Left hindlimb (tissue), 1 donor: ENCODE measurements at regions not wholly inside any gene's neighbourhood (a gene's known extent, or its start where the extent isn't known, plus 50 kb on each side); places are given as distances from the start of the nearest gene placed in this dataset.

ENCODE experiments used
- DNase-seq: peaks from one replicate; pipeline ENCODE4 v3.0.0-alpha.2; 2018

DNA sequence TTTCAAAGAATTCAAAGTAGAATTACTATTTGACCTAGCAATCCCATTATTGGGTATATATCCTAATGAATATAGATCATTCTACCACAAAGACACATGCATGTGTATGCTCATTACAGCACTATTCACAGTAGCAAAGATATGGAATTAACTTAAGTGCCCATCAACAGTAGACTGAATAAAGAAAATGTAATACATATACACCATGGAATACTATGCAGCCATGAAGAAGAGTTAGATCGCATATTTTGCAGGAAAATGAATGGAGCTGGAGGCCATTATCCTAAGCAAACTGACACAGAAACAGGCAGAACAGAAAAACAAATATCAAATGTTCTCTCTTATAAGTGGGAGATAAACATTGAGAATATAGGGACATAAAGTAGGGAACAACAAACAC lies 519.2 kb upstream of the REG3G start:
- no peak for DNase-seq

DNA sequence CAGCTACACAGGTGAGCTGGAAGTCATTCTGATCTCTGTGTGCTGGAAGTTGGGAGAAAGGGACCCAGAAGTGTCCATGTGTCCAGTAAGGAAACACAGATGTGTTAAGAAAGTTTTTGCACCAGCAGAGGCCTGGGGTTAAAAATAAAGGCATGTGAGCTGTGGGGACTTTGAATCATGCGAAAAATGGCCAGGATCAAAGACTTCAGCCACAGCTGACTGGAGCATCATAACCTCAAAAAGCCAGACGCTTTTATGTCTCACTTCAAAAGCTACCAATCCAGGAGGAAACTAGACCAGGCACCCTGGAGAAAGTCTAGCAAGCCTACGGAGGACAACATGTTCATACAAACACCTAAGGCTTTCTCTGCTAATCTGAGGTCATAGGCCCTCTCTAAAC lies 503.6 kb upstream of the REG3G start:
- DNase-seq = no peak

DNA sequence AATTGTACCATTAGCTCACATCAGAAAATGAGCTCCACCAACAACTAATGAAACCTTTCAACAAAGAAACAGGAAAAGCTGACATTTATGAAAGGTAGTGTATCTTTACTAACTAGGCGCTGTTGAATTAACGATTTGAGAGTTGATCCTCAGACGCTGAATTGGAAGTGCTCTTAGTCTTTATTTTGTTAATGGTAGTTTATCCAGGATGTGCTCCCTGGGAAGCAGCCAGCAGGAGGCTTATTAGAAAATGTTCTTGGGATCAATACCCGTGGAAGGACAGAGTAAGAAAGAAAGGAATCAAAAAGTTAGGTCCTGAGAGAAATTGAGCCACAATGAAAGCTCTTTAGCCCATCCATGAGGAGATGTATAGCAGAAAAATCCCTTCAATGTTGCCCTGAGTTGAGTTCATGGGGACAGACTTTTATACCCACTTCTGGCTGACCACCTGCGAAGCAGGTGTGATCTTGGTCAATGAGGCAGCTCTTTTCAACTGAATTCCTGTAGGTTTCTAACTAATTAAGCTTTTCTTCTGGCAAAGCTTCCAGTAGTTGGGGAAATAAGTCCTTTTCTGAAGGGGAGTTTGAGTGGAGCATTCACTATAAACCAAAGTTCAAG lies 492.6 kb upstream of the REG3G start:
- DNase-seq = no peak

DNA sequence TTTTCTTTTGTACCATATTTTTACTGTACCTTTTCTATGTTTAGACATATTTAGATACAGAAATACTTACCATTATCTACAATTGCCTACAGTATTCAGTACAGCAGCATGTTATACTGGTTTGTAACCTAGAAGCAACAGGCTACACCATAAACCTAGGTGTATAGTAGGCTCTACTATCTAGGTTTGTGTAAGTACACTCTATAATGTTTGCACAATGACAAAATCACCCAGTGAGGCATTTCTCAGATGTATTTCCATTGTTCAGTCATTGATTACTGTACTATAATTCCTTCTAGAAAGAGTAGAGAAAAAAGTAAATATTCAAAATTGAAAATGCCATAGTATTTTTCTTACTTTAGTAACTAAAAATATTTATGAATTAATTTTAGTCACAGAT lies 490.1 kb upstream of the REG3G start:
- no peak for DNase-seq

DNA sequence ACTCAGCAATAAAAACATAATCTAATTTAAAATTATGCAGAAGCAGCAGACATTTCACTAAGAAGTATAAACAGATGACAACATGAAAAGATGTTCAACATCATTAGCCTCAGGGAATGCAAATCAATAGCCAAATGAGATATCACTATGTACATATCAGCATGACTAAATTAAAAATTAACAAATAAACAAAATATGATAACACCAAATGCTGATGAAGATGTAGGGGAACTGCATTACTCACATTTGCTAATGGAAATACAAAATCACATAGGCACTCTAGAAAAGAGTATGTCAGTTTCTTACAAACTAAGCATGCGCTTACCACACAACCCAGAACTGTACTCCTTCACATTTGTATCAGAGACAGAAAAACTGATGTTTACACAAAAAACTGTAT lies 487.2 kb upstream of the REG3G start:
- DNase-seq = no peak

DNA sequence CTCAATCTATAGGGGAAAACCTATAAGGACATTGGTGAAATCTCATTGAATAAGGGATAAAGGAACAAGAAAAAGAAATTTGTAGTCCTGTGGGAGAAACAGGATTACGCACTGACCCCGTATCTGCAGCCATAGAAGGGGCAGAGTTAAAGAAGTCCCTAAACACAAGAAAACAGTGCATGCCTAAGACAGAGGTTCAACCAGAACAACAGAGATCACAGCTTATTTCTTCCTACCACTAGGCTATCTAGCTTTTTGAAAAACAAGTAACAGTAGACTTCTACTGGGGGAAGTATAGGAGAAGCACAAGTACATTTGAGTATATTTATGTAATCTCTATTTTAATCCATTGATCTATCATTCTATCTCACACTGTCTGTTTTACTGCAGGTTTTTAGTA lies 485.2 kb upstream of the REG3G start:
- DNase-seq = no peak

DNA sequence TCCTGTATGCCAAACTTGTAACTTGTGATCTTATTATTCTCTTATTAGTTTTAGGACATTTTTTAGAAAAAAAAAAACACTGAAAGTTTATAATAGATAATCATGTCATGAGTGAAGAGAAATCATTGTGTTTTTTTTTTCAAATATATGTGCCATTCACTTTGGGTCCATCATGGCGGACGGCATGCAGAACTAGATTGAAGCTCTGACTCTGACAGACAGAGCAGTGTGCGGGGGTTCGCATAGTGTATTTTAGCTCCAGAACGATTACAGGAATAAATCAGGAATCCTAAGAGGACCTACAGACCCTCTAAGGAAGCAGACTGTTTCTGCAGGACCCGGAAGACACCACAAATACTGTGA lies 484.4 kb upstream of the REG3G start:
- DNase-seq = no peak

DNA sequence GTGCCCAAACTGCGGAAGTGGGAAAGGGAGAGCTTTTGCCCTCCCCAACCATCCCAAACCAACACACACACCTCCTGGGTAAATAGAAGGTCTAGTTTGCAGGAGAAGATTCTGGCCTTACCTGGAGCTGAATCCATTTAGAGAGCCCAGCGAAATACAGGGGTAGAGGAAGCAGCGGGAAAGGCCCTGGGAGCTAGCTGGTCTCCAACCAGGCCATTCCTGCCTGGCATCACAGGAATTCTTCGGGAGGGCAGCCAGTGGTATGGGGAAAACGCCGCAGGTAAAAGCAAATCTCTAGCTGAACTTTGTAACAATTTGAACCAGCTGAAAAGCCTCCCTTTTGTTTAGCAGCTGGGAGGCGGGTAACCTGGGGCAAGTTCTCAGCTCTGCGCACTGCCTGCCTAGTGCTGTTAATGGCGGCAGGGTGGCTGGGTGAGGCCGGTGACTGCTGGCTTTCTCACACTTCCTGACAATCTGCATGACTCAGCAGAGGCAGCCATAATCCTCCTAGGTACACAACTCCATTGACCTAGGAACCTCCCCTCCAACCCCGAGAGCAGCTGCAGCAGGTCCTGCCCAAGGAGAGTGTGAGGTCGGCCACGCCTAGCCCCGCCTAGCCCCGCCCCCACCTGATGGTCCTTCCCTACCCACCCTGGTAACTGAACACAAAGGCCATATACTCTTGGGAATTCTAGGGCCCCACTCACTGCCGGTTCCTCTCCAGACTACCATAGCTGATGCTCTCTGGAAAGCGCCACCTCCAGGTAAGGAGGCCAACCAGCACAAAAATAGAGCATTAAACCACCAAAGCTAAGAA lies 483.8 kb upstream of the REG3G start:
- no peak for DNase-seq

DNA sequence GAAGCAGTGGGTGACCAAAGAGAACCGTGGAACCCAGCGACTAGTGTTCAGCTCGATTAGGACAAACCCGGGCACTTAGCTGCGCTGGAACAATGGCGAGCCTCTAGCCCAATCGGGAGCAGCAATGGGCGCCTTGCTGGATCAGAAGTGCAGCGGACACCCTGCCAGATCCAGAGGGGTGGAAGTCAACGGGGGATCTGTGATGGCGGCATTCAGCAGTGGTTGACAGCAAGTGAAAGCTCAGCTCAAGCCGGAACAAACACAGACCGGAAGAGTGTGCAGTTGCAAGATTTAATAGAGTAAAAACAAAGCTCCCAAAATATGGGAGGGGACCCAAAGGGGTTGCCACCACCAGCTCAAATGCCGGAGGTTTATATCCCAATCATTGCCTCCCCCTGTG lies 478.7 kb upstream of the REG3G start:
- DNase-seq = no peak

DNA sequence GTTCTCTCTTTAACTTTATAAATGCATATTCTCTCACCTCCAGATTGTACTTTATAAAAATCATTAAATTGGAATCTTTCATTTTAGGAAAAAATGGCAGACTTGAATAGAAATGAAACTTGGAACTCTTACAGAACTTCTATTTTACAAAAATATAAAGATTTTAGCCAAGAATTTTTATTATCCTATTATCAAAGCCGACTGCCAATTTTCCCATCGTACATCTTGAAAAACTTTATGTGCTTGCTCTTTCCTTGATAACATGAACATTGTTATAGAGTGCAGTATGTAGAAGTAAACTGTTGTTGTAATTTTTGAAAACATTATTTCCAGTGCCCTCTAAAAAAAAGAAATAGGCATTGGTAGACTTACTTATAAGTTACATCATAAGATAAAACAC lies 475.7 kb upstream of the REG3G start:
- no peak for DNase-seq

DNA sequence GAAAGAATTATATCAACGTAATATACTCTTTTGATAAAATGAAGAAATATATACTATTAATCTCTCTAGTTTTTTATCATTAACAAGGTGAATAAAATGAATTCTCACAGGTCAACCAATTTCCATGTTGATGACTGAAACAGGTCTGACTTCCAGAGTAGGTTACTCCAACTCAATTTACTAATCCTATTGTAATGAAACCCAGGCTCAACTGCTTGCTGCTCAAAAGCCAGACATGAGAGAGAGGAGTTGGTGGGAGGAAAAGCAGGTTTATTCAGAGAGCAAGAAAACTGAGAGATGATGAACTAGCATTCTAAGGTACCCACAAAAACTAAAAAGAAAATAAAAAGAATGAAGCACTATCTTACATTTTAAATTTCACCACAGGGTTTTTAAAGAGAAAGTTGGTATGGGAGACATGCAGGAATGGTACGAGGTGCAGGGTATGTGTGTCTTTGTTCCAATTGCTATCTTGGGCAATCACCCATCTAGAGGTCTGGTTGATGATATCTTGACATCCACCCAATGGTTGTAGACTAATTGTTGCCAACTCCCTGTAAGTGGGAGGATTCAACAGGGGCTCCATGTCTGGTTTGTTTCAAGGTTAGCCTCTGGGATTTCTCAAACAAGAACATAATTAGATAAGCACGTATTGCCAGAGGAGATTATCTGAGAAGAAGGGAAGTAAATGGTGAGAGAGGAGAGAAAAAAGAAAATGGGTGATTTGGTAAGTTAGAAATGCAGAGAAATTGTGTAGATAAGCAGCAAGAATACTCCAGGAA lies 471.4 kb upstream of the REG3G start:
- no peak for DNase-seq

DNA sequence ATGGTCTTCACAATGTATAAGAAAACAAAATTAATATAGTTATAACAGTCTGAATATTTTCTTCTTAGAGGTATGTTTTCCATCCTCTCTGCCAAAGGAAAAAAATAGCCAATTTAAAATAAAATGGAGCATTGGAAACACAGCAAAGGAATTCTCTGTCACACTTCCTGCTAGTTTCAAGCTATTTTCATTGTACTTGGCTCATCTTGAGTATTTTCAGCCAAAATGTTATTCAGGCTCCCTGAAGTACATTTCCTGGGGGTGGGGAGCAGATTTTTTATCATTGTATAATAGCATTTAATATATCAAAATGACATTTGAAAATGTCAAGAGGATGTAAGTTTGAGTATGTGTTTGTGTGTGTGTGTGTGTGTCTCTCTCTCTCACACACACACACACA lies 463.6 kb upstream of the REG3G start:
- no peak for DNase-seq

DNA sequence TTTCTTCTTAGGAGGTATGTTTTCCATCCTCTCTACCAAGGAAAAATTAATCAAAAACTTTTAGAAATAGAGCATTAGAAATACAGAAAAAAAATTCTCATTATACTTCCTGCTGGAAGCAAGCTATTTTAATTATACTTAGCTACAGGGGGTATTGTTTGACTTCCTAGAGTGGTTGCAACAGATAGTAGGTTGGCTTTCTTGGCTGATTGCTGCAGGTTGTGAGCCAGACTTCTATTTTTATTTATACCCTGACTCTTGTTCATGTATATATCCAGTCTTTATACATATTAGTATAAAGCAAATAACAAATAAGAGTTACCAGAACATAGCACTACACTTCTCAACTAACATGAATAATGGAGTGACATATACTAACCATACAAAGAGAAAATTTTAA lies 460.8 kb upstream of the REG3G start:
- no peak for DNase-seq

DNA sequence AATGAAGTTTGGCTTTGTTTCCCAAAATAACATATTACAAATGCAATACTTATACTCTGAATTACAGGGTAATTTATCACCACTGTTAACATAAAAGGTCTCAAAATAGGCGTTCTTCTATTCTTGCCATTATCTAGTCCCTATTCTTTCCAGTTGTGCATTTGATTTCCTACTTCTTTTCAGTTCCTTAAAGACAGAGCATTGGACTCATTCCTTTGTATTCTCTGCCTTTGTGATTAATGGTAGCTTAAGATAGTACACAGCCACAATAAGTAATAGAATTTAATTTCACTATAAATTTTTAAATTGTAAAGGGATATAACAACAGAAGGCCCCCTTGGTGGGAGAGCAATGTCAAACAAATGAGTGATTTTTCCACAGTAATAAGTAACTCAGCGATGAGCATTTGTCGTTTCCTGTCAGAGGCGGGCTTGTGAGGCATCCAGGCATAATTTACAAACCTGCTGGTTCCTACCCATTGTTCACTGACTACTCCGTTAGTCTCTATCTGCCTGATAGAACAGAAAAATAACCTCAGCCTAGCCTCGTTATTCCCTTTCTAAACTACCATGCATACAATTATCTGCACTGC lies 456.6 kb upstream of the REG3G start:
- DNase-seq = no peak

DNA sequence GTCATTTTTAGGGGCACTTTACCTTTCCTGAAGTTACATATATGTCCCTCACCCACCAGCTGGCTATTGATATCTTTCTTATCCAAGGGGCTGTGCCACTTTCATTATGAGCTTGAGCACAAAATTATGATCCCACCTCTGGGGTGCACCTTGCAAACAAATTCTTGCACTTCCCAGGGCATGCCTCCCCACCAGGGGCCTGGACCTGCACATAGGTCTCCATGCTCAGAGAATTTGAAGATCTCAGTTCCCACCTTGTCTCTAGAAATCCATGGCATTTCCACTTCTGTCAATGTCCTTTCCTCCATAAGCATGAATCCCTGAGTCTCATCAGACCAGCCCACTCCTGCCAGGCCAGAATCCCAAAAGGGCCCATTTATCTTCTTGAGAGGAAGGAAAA lies 449.1 kb upstream of the REG3G start:
- DNase-seq = no peak

DNA sequence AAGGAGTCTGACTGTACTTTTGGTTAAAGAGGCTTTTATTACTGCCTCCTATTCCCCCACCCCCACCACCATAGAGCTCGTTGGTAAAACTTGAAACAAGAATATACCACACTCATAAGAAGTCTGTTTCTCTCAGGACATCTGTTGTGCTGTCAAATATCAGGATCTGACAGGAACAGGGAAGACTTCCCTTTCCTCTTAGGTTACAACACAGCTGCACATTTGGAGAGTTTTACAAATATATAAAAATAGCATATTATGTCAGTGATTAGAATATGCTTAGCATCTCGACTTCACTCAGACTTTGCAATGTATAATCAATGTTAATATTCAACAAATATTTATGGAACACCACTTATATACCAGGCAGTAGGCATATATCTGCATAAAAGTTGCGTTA lies 439.6 kb upstream of the REG3G start:
- DNase-seq = no peak

DNA sequence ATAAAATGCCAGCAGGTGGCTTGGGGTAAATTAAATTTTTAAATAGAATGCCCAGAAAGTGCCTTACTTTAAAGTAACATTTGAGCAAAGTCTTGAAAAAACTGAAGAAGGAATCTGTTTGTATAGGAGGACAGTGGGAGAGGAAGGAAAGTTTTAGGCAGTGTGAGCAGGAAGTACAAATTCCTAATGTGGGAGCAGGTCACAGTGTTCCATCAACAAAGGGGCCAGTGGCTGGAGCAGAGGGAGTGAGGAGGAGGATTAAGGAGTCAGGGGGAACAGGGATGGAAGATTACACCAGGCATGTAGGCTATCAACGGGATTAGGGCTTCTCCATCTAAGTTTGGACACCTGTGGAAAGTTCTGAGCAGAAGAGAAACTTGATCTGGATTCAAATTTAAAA lies 439.2 kb upstream of the REG3G start:
- no peak for DNase-seq

DNA sequence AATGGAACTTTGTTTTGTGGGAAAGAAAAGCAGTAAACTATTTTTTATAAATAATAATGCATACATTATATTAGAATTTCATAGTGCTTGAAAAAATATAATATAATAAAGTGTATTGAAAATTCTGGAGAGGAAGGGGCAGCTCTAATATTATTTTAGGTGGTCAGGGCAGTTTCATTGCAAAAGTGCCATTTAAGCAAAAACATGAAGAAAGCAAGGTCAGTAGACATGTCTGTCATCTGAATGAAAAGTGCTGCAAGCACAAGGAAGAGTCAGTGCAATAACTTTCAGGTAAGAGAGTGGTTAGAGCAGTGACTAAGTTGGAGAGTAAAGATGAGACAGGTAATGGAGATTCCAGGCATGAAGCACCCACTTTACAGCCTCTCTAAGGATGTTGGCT lies 435.6 kb upstream of the REG3G start:
- DNase-seq = no peak

DNA sequence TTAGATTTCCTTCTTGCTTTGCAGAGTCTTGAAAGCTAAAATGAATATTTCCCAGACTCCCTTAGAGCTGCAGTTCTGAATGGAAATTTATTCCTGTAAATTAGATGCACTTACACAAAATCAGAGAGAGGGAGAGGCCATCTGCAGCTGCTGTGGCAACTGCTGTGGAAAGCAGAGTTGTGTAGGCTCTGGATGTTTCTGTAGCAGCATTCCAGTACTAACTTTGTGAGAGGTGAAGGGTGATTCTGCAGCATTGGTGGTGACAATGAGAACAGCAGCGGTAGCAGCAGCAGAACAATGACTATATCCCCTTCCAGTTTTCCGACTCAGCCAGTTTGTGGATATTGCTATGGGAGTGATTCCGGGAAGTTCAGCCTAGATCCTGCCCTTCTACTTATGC lies 433.0 kb upstream of the REG3G start:
- no peak for DNase-seq

DNA sequence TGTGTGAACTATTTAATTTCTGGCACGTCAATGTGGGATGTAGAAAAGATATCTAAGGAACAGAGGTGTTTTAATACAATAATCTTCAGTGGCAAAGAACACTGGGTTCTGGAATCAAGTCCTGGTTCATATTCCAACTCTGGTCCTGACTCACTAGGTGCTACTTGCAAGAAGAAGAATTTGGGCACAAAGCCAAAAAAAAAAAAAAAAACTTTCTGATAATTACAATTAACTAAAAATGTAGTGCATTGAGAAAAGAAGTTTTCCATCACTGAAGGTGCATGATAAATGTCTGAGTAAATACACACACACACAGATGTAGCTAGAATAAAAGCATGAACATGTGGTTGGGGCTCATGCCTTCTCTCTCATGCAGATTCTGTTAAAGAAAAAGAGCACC lies 424.4 kb upstream of the REG3G start:
- DNase-seq = no peak

DNA sequence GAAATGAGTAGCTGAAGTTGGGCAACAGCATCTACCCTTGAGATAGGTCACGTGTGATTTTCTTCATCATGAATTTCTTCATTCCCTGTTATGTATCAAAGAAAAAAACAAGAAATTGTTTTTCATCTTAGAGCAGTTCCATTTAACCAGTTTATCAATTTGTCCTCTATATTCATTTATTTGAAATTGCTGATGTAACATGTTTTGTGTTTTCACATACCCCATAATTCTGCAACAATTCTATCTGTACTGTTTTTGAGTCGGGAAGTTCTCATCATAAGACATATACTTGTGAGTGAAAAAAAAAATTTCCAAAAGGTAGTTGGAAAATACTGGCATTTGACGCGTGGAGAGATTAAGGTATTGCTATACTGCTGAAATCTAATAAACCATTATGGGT lies 422.6 kb upstream of the REG3G start:
- DNase-seq = no peak

DNA sequence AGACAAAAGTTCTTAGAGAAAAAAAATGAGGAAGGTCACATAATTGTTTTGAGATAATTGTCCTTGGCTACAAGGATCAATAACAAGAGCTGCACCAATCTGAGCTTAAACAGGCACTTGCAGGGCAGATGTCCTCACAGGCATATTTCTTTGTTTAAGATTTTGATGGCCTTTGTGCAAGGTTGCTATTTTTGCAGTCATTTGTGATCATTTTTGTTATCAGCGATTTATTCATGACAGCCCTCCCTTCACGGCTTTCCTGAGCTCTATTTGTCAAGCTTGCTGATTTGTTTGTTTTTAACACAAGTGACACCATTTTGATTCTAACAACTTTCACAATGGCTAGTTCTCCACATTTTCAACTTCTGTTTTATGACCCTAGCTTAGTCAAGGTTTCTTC lies 418.6 kb upstream of the REG3G start:
- DNase-seq = no peak

DNA sequence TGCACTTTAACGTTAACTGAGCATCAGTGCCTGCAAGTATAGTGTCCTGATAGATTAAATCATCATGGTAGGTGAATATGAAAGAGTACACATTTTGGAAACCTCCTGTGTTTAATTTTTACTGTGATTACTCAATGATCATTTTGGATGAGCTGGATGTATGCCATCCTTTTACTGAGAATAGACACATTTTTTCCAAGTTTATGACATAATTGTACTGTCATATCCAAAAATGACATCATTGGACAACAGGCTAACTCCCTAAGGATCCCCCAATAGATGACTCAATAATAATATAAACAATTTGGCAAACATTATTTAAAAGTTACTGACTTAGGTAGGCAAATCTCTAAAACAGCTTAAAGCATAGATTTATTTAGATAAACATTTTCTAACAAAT lies 410.8 kb upstream of the REG3G start:
- no peak for DNase-seq

DNA sequence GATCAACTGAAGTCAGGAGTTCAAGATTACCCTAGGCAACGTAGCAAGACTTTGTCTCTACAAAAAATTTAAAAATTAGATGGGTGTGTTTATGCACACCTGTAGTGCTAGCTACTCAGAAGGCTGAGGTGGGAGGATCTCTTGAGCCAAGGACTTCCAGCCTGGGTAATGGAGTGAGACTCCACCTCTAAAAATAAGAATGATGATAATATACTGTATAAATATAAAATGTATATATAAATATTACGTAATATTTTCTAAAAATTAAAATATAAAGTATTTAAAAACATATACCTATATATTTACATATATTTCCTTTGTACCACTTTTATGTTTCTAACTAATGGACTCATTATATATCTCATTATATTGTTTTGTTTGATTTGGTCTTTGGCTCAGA lies 409.5 kb upstream of the REG3G start:
- no peak for DNase-seq
